ENCODE measurements at regions not wholly inside any gene's neighbourhood (a gene's known extent, or its start where the extent isn't known, plus 50 kb on each side); places are given as distances from the start of the nearest gene placed in this dataset.

- no peak for TF ChIP-seq CTCF (IDR thresholded peaks at IDR 0.05)
- TF ChIP-seq POLR2A (IDR thresholded peaks at IDR 0.05): no peak
These were observed 318.8 kb downstream of the C16orf95 start for GRCh38 chr16:86998196-86999001.

Data from heart left ventricle (tissue), 13 donors.